Activated CD8-positive, alpha-beta memory T cell treated with anti-CD3 and anti-CD28 coated beads for 48 hours (primary cell): ENCODE measurements at regions not wholly inside any gene's neighbourhood (a gene's known extent, or its start where the extent isn't known, plus 50 kb on each side); places are given as distances from the start of the nearest gene placed in this dataset.
"Not testable (repeated sequence)": the region's sequence is repeated elsewhere in the genome, so short reads cannot be mapped to it uniquely, and the experiment has no call there.

Experiments used
- DNase-seq, 3 experiments: peaks; one replicate each; pipeline ENCODE4 v3.0.0-alpha.2; 2020; ENCODE audit warnings: low read depth in 2 of 3, low spot score in 2 of 3

GRCh38 chr1:213702703-213703102, 285.1 kb upstream of the PROX1 start:
- DNase-seq: no peak

GRCh38 chr1:213704941-213705340, 282.8 kb upstream of the PROX1 start:
- DNase-seq: no peak

- DNase-seq: not testable (repeated sequence)
These were observed 275.8 kb upstream of the PROX1 start for GRCh38 chr1:213711833-213712490.

GRCh38 chr1:213714645-213715044, 273.1 kb upstream of the PROX1 start:
- no peak for DNase-seq

- DNase-seq: no peak
These were observed 272.6 kb upstream of the PROX1 start for GRCh38 chr1:213715182-213715581.

DNA sequence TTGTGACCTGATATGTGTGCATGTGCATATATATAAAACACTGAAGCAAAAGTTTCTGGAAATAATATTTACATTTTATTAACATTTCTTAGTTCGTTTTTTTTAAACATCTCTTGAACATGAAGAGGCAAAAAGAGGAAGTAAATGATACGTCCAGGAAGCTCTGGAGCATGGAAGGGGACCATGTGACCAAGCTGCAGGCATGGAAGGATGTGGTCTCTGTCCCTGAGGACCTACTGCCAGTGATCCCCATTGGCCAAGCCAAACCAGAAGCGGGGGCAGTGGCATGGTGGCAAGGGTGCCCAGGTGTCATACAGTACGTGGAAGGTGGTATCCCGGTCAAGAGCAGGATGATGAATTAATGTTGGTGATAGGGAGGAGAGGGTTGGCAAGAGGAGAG, 268.3 kb upstream of the PROX1 start:
- no peak for DNase-seq

DNA sequence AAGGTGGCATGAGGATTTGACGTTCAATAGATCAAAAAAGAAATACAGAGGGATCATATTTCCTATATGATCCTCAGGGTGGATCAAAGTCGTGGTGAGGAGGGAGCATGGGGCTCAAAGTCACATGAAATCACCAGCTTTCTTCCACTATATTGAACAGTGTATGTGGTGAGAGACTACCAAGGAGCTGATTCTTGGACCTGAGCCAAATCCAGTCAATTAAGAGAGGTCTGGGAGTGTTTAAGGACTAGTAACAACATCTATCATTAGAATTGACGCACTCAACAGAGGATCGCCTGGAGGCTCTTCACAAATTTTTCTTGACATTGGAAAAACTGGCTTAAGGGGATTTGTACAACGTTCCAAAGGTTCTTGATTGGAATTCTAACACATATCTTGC, 267.7 kb upstream of the PROX1 start:
- DNase-seq: no peak

GRCh38 chr1:213723187-213723586, 264.6 kb upstream of the PROX1 start:
- no peak for DNase-seq

DNA sequence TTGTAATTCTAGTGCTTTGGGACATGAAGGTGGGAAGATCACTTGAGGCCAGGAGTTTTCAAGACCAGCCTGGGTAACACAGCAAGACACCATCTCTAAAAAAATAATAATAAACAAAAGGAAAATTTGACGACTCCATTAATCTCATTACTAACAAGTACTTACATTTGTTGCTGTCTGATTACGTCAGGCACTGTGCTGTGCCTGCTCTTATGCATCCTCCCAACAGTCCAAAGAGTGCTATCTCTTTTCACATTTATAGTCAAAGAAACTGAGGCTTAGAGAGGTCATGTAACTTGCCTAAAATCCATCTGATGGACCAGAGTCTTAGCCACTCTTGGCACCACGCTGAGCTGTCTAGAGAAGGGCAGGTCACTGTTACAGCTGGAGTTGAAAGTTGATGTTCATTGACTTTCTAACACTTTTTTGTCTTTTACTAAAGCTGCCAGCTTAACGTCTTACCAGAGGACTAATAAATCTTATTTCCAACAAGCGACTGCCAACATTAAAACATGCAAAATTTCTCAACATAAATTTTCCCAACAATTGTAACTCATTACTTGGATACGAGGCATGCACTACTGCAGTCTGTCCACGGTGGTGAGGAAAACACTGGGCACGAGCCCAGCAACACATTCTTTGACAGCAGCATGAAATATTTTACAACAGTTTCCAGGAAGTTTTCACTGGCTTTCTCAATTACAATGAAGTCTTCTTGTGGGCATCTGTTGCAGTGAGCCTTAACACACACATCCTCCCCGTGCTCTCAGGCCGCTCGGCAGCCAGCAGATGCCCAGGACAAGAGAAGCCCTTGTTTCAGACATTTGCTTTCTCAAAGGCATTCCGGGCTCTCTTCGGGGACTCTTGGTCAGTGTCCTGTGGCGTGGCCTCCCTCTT, 262.9 kb upstream of the PROX1 start:
- no peak for DNase-seq

DNA sequence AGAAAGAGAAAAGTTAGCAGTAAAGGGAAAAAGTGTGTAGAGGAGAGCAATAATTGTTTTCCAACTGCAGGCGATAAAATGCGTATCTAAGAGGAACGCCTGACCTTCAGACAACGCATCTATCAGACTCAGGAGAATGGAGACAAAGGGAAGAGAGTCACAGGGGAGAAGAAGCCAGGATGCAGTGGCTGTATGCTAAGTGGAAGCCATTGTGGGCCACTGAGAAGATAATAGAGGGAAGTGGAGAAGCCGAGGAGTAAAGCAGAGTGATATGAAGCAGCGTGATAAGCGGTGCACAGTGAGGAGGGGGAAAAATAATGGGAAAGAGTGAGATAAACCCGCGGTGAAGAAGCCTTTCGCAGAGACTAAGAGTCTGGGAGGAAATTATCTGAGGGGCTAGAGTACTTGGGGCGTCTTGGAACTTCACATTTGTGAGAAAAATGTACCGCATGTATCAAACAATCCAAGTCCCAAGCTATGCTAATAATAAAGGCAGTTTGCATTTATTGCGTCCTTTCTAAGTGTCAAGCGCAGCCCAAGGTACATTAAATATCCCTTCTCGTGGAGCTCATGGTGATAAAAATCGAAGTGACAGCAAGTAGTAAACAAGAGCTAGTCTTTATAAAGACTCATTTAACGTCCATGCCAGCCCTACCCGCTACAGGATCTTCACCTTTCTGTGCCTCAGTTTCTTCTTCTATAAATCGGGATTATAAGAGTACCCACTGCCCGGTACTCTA, 259.8 kb upstream of the PROX1 start:
- no peak for DNase-seq

- DNase-seq: no peak
These were observed 258.9 kb upstream of the PROX1 start for GRCh38 chr1:213728593-213729536.

DNA sequence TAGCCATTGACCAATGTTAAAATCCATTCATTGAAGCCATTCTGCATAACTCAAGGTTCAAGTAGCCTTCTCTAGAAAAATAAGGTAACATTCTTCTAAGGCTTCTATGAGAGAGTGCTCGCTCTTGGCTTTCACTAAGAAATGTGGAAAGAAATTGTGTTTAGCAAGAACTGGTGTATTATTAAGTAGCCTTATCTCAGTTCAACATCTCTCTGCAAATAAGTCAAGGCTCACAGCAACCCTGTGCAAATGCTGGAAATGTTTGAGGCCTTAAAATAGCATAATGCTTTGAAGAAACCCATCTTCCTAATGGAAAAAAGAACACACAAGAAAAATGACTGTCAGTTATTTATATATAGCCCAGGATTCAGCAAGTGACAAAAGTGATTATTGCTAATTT, 254.1 kb upstream of the PROX1 start:
- no peak for DNase-seq

GRCh38 chr1:213737398-213738035, 250.3 kb upstream of the PROX1 start:
- no peak for DNase-seq

DNA sequence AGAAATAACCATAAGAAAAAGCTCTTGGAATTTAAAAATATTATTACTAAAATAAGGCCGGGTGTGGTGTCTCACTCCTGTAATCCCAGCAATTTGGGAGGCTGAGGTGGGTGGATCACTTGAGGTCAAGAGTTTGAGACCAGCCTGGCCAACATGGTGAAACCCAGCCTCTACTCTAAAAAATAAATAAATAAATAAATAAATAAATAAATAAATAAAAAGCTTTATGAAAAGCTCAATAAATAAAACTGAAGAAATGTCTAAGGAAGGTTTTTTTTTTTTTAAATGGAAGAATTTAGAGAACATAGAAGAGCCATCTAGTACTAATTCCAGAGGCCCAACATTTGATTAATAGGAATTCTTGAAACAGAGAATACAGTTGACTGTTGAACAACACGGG, 249.1 kb upstream of the PROX1 start:
- no peak for DNase-seq

DNA sequence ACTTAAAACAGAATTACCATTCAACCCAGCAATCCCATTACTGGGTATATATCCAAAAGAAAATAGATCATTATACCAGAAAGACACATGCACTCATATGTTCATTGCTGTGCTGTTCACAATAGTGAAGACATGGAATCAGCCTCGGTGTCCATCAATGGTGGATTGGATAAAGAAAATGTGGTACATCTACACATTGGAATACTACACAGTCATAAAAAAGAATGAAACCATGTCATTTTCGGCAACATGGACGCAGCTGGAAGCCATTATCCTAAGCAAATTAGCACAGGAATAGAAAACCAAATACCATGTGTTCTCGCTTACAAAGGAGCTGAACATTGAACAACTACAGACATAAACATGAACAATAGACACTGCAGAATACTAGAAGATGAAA, 244.8 kb upstream of the PROX1 start:
- DNase-seq: no peak

DNA sequence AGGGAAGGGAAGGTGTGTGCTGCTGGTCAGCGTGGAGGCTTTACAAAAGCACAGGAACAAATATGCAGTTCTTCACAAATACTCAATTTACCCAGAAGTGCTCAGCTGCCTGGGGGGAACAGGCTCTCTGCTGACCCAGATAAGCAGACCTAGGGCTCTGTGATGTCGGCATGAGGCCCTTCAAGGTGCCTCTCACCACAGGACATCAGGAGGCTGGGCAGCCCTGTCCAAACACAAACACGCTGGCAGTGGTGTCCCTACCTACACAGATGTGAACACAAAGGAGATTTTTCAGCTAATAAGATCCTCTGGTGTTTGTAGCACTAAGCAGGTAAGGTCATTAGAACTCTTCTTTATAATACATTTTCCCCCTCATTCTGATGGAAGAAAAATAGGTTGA, 243.0 kb upstream of the PROX1 start:
- DNase-seq: no peak

- no peak for DNase-seq
These were observed 242.3 kb upstream of the PROX1 start for GRCh38 chr1:213745451-213745850.

DNA sequence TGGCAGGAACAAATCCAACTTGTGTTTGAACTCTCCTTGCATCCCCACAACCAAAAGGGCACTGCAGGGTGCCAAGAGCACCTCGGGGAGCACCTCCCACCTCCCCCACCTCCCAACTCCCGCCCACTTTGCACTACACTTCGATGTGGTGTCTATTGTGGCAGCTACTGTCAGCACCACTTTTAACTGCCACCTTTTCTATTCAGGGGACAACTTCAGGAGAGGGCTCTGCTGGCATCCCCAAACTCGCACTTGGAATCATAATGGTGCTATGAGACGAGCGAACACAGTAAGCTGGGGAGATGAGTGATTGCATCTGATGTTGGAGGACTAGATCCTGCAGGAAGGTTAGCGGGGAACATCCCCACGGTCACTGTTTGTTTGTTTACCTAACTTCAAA, 238.2 kb upstream of the PROX1 start:
- no peak for DNase-seq

- no peak for DNase-seq
These were observed 237.3 kb upstream of the PROX1 start for GRCh38 chr1:213750231-213751063.

DNA sequence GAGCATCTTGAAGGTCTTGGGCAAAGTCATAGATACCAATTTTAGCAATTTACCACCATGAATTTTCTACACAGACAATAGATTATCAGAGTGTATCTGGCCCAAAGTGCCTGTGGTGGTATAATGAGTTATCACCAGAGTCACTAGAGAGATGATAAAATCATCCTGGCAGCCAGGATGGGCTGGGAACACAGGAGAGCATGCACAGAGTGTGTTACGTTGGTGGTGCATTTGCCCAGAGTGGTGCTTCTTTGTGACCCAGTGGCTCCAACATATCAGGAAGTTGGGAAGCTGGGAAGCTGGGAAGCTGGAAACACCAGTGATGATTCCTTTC, 236.7 kb upstream of the PROX1 start:
- DNase-seq: no peak
